Panc1 (cell line): ENCODE measurements at regions not wholly inside any gene's neighbourhood (a gene's known extent, or its start where the extent isn't known, plus 50 kb on each side); places are given as distances from the start of the nearest gene placed in this dataset.

Experiments
- CTCF ChIP-seq: fragments of 450-650 bp; IDR thresholded peaks from 2 replicates; pipeline ENCODE4 v1.5.1; 2017; ENCODE audit warnings: mild to moderate bottlenecking
- POLR2AphosphoS5 ChIP-seq: IDR thresholded peaks from 2 replicates; pipeline ENCODE4 v1.6.1; 2012; ENCODE audit warnings: mild to moderate bottlenecking, low read depth, low read length, moderate library complexity
- SIN3A ChIP-seq: IDR thresholded peaks from 2 replicates; pipeline ENCODE4 v1.6.1; 2012; ENCODE audit warnings: low read depth, mild to moderate bottlenecking, low read length, moderate library complexity, borderline replicate concordance; ENCODE audit not compliant: insufficient read depth
- TCF7L2 ChIP-seq: IDR thresholded peaks from 2 replicates; pipeline ENCODE4 v1.6.1; 2011; ENCODE audit warnings: mild to moderate bottlenecking, low read depth, low read length, inconsistent platforms
- TF ChIP-seq, protein P1 (sequence below), 2 experiments: IDR thresholded peaks; 2 replicates each; pipeline ENCODE4 v1.6.1; 2011 to 2012; ENCODE audit warnings: low read depth in 2 of 2, control low read depth in 1 of 2, low read length in 1 of 2, mild to moderate bottlenecking in 1 of 2, moderate library complexity in 1 of 2; ENCODE audit not compliant: insufficient read depth in 1 of 2

GRCh38 chr18:57220480-57220879 is 73.6 kb downstream of the BOD1L2 start:
- no peak for TF ChIP-seq POLR2AphosphoS5
- TF ChIP-seq CTCF: no peak
- TF ChIP-seq, protein P1, sequence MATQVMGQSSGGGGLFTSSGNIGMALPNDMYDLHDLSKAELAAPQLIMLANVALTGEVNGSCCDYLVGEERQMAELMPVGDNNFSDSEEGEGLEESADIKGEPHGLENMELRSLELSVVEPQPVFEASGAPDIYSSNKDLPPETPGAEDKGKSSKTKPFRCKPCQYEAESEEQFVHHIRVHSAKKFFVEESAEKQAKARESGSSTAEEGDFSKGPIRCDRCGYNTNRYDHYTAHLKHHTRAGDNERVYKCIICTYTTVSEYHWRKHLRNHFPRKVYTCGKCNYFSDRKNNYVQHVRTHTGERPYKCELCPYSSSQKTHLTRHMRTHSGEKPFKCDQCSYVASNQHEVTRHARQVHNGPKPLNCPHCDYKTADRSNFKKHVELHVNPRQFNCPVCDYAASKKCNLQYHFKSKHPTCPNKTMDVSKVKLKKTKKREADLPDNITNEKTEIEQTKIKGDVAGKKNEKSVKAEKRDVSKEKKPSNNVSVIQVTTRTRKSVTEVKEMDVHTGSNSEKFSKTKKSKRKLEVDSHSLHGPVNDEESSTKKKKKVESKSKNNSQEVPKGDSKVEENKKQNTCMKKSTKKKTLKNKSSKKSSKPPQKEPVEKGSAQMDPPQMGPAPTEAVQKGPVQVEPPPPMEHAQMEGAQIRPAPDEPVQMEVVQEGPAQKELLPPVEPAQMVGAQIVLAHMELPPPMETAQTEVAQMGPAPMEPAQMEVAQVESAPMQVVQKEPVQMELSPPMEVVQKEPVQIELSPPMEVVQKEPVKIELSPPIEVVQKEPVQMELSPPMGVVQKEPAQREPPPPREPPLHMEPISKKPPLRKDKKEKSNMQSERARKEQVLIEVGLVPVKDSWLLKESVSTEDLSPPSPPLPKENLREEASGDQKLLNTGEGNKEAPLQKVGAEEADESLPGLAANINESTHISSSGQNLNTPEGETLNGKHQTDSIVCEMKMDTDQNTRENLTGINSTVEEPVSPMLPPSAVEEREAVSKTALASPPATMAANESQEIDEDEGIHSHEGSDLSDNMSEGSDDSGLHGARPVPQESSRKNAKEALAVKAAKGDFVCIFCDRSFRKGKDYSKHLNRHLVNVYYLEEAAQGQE (IDR thresholded peaks at IDR 0.05; ENCODE audit: insufficient read depth in 1 of 2, low read depth in 2 of 2, low read length in 1 of 2): no peak
- TF ChIP-seq SIN3A: no peak
- no peak for TF ChIP-seq TCF7L2
